HepG2 (cell line): ENCODE measurements at regions not wholly inside any gene's neighbourhood (a gene's known extent, or its start where the extent isn't known, plus 50 kb on each side); places are given as distances from the start of the nearest gene placed in this dataset.

Experiments
- ELF1 ChIP-seq: sonication (generic); formaldehyde crosslinking; IDR thresholded peaks from 2 replicates; pipeline ENCODE4 v1.4.0; 2020; ENCODE audit warnings: missing genetic modification reagents
- EP300 ChIP-seq, 3 experiments: sonication (generic) in 1 of 3; formaldehyde crosslinking in 1 of 3; IDR thresholded peaks; 2 replicates each; pipeline versions ENCODE4 v1.5.1 to v1.6.1; 2011 to 2020; ENCODE audit warnings: low read depth in 2 of 3, low read length in 2 of 3, borderline replicate concordance in 1 of 3, improper control_type of control experiment in 1 of 3, mild to moderate bottlenecking in 1 of 3, missing genetic modification reagents in 1 of 3, moderate library complexity in 1 of 3
- EZH2 ChIP-seq: conservative IDR thresholded peaks from 2 replicates; pipeline ENCODE4 v1.6.1; 2012; ENCODE audit warnings: mild to moderate bottlenecking, low read depth, low read length, moderate library complexity
- GFI1 ChIP-seq: sonication (generic); formaldehyde crosslinking; IDR thresholded peaks from 2 replicates; pipeline ENCODE4 v1.5.0; 2020; ENCODE audit warnings: missing genetic modification reagents, mild to moderate bottlenecking, borderline replicate concordance
- GLI4 ChIP-seq: sonication (generic); formaldehyde crosslinking; IDR thresholded peaks from 2 replicates; pipeline ENCODE4 v1.5.1; 2020; ENCODE audit warnings: missing genetic modification reagents, mild to moderate bottlenecking, moderate library complexity, borderline replicate concordance
- KDM6A ChIP-seq: IDR thresholded peaks from 2 replicates; pipeline ENCODE4 v1.6.1; 2016; ENCODE audit warnings: low read depth
- TOPORS ChIP-seq: sonication (generic); formaldehyde crosslinking; IDR thresholded peaks from 2 replicates; pipeline ENCODE4 v1.8.0; 2023; ENCODE audit warnings: mild to moderate bottlenecking, missing genetic modification reagents
- ZNF232 ChIP-seq: sonication (generic); formaldehyde crosslinking; IDR thresholded peaks from 2 replicates; pipeline ENCODE4 v1.4.0; 2020; ENCODE audit warnings: missing genetic modification reagents, borderline replicate concordance
- ZNF737 ChIP-seq: sonication (generic); formaldehyde crosslinking; IDR thresholded peaks from 2 replicates; pipeline ENCODE4 v1.5.0; 2020; ENCODE audit warnings: missing genetic modification reagents, mild to moderate bottlenecking, borderline replicate concordance
- ZNF747 ChIP-seq: sonication (generic); formaldehyde crosslinking; IDR thresholded peaks from 2 replicates; pipeline ENCODE4 v1.8.1; 2023; ENCODE audit warnings: missing genetic modification reagents, mild to moderate bottlenecking, borderline replicate concordance
- TF ChIP-seq, protein P1 (sequence below): sonication (generic); formaldehyde crosslinking; IDR thresholded peaks from 2 replicates; pipeline ENCODE4 v1.5.0; 2020; ENCODE audit warnings: mild to moderate bottlenecking, missing genetic modification reagents, moderate library complexity
- TF ChIP-seq, protein P2 (sequence below): sonication (generic); formaldehyde crosslinking; IDR thresholded peaks from 2 replicates; pipeline ENCODE4 v1.4.0; 2020; ENCODE audit warnings: missing genetic modification reagents, mild to moderate bottlenecking, borderline replicate concordance
- TF ChIP-seq, protein P3 (sequence below): sonication (generic); formaldehyde crosslinking; IDR thresholded peaks from 2 replicates; pipeline ENCODE4 v1.4.0; 2020; ENCODE audit warnings: missing genetic modification reagents

DNA sequence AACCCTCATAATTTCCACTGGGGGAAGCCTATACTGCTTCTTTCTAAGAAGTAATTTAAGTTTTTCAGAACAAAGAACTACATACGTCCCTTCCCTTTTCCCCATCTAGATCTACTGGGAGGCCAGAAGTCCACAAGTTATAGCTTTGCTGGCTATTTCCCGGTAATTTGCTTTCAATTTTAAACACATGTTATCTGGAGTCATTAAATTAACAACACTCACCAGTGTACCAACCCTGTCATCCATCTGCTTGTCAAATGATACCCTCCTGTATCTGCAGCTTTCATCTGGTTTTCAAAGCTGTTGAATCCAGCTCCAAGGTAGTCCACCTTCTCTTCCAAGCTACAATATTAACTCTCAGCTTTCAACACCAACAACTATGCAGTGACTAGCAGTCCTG is 466.7 kb upstream of the PKN2 start:
- TF ChIP-seq GLI4 (CRISPR knock-in tag): no peak
- no peak for TF ChIP-seq EP300 (IDR thresholded peaks at IDR 0.05; ENCODE audit: low read depth in 2 of 2, low read length in 2 of 2)
- TF ChIP-seq EP300 (CRISPR knock-in tag; IDR thresholded peaks at IDR 0.05; ENCODE audit: borderline replicate concordance): no peak
- TF ChIP-seq, protein P1, sequence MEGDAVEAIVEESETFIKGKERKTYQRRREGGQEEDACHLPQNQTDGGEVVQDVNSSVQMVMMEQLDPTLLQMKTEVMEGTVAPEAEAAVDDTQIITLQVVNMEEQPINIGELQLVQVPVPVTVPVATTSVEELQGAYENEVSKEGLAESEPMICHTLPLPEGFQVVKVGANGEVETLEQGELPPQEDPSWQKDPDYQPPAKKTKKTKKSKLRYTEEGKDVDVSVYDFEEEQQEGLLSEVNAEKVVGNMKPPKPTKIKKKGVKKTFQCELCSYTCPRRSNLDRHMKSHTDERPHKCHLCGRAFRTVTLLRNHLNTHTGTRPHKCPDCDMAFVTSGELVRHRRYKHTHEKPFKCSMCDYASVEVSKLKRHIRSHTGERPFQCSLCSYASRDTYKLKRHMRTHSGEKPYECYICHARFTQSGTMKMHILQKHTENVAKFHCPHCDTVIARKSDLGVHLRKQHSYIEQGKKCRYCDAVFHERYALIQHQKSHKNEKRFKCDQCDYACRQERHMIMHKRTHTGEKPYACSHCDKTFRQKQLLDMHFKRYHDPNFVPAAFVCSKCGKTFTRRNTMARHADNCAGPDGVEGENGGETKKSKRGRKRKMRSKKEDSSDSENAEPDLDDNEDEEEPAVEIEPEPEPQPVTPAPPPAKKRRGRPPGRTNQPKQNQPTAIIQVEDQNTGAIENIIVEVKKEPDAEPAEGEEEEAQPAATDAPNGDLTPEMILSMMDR (CRISPR knock-in tag): no peak
- no peak for TF ChIP-seq TOPORS
- TF ChIP-seq ZNF747: no peak
- no peak for TF ChIP-seq ELF1 (CRISPR knock-in tag)
- TF ChIP-seq, protein P2, sequence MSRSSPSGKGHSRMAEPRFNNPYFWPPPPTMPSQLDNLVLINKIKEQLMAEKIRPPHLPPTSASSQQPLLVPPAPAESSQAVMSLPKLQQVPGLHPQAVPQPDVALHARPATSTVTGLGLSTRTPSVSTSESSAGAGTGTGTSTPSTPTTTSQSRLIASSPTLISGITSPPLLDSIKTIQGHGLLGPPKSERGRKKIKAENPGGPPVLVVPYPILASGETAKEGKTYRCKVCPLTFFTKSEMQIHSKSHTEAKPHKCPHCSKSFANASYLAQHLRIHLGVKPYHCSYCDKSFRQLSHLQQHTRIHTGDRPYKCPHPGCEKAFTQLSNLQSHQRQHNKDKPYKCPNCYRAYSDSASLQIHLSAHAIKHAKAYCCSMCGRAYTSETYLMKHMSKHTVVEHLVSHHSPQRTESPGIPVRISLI (CRISPR knock-in tag): no peak
- no peak for TF ChIP-seq GFI1 (CRISPR knock-in tag)
- TF ChIP-seq KDM6A: no peak
- no peak for TF ChIP-seq ZNF737 (CRISPR knock-in tag)
- TF ChIP-seq, protein P3, sequence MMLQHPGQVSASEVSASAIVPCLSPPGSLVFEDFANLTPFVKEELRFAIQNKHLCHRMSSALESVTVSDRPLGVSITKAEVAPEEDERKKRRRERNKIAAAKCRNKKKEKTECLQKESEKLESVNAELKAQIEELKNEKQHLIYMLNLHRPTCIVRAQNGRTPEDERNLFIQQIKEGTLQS: no peak
- TF ChIP-seq ZNF232 (CRISPR knock-in tag): no peak
- no peak for TF ChIP-seq EZH2
